Peyer's patch (tissue), 4 donors: ENCODE measurements at regions not wholly inside any gene's neighbourhood (a gene's known extent, or its start where the extent isn't known, plus 50 kb on each side); places are given as distances from the start of the nearest gene placed in this dataset.

Experiments used
- DNase-seq, 3 donors: peaks; one replicate each; pipeline ENCODE4 v3.0.0-alpha.2; 2017 to 2019
- H3K27ac ChIP-seq, 4 donors: fragments of 200-600 bp; sonication (generic); one replicate each; pipeline ENCODE4 v1.5.1; 2016 to 2019
- H3K27me3 ChIP-seq, 2 donors: fragments of 200-600 bp; sonication (generic); one replicate each; pipeline ENCODE4 v1.5.1; 2019
- H3K36me3 ChIP-seq, 3 donors: fragments of 200-600 bp; sonication (generic); one replicate each; pipeline ENCODE4 v1.5.1; 2016 to 2019
- H3K4me1 ChIP-seq, 4 donors: fragments of 200-600 bp; sonication (generic); one replicate each; pipeline ENCODE4 v1.5.1; 2016 to 2019
- H3K4me3 ChIP-seq, 4 donors: fragments of 200-600 bp; sonication (generic); 1 replicate in 3 of 4; 2 replicates in 1 of 4; pipeline ENCODE4 v1.5.1; 2016 to 2019; ENCODE audit warnings: mild to moderate bottlenecking in 1 of 4
- H3K9me3 ChIP-seq, 4 donors: fragments of 200-600 bp; sonication (generic); one replicate each; pipeline ENCODE4 v1.5.1; 2016 to 2019; ENCODE audit warnings: mild to moderate bottlenecking in 1 of 4
- CTCF ChIP-seq, 6 experiments: fragments of 450-650 bp in 4 of 6; fragments of 200-600 bp in 2 of 6; sonication (generic) in 1 of 6; IDR thresholded peaks; one replicate each; pipeline ENCODE4 v1.5.1; 2017 to 2019; ENCODE audit warnings: antibody characterized with exemption in 6 of 6, mild to moderate bottlenecking in 3 of 6, moderate library complexity in 1 of 6
- POLR2A ChIP-seq, 2 donors: fragments of 450-650 bp; IDR thresholded peaks; one replicate each; pipeline ENCODE4 v1.5.1; 2017; ENCODE audit warnings: antibody characterized with exemption in 2 of 2, mild to moderate bottlenecking in 2 of 2, moderate library complexity in 2 of 2

DNA sequence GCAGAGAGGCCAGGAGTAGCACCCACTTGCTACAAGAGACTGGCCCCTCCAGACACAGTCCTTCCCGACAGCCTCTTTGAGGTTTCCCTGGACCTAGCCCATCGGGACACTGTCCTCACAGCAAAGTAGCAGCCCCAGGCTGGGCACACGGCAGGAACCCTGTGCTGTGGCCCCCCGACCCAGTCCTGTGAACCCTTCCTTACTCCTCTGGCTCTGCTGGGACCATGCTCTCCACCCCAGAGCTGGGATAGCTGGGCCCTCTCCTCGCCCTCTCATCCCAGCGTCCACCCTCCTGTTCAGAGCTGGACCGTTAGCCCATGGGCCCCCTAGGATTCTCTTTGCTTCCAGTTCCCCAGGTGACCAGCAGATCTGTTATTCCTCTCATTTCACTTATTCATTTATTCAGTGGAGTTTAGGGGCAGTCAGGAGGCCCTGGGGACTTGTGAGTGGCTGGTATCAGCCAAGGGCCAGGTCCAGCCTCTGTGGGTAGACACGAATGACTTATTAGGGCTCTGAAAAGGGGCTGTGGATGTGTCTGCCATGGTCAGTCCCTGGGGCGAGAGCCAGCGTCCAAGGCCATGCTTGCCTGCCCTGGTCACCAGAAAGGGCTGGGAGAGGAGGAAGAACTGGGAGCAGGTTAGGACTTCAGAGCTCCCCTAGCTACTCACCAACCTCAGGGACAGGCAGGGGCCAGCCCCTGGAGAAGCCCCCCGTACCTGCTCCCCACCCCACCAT lies 117.6 kb upstream of the RUNX3 start:
- no peaks in the 10 kb centered on the region for H3K4me1 ChIP-seq
- TF ChIP-seq POLR2A (IDR thresholded peaks at IDR 0.05) (no peak), CTCF (IDR thresholded peaks at IDR 0.05) (no peak)
- no peaks in the 10 kb centered on the region for H3K9me3 ChIP-seq
- H3K4me3 ChIP-seq: no peak overlapping the region
- H3K27me3 ChIP-seq: no peaks in the 10 kb centered on the region
- no peak for DNase-seq
- no peak overlapping the region for H3K27ac ChIP-seq
- H3K36me3 ChIP-seq: no peaks in the 10 kb centered on the region

DNA sequence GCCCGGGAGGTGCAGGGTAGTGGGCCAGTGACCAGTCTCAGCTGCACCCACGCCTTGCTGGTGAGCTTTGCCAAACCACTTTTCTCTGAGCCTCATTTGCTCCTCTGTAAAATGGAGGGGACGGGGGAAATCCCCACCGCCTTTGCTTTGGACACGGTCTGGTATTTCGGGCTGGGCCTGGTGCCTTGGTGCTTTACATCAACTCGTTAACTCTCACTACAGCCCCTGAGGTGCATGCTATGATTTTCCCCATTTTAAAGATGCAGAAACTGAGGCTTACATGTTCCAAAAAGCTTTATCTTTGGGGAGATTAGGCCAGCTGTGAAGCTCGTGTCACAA lies 116.1 kb upstream of the RUNX3 start:
- Histone ChIP-seq H3K9me3 (no peaks in the 10 kb centered on the region), H3K4me1 (no peaks in the 10 kb centered on the region), H3K27me3 (no peaks in the 10 kb centered on the region), H3K4me3 (no peak overlapping the region), H3K36me3 (no peaks in the 10 kb centered on the region), H3K27ac (no peak overlapping the region)
- DNase-seq: peak in 1 of 3 donors; percentile 26
- TF ChIP-seq CTCF (IDR thresholded peaks at IDR 0.05) (no peak), POLR2A (IDR thresholded peaks at IDR 0.05) (no peak)

DNA sequence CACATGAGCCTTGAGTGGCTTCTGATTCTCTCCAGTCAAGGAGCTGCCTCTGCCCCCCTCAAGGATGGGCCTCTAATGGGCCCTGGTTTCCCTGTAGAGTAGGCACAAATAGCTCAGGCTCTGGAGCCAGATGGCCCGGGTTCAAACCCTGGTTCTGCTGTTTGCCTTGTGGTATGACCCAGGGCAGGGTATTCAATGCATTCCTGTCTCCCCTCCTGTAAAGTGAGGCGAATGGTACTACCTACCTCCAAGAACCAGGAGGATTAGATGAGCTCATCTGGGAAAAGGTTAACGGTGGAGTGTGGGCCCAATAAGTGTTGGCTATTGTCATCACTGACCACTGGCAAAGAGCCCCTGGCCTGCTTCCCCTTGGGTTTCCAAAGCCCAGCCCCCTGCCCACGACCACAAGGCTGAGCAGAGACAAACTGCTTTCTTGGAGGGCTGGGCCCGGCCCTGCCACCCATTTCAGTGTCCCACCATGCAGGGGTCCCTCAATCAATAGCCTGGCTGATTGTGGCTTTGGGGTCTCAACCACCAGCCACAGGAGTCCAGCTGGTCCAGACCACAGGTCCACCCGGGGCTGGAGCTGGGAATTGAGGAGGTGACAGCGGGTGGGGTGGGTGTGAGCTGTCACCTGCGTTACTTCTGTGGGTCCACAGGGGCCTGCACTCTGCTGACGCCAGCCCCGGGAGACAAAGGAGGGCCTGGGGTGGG lies 115.6 kb upstream of the RUNX3 start:
- no peaks in the 10 kb centered on the region for H3K36me3 ChIP-seq
- DNase-seq: no peak

DNA sequence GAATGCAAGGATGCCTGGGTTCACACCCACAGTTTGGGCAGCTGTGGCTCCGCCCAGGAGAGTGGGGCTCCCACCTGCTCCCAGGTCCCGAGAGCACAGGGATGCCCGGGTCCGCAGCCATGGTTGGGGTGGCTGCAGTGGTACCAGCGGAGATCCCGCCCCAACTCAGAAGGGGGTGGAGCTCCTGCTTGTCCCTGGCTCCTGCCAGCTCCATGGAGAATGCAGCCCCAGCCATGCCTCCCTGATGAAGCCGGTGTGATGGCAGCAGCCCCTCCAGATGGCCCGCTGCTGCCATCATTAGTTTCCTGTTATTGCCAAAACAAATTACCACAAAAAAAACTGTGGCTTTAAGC lies 113.1 kb upstream of the RUNX3 start:
- Histone ChIP-seq H3K27me3 (no peaks in the 10 kb centered on the region), H3K9me3 (no peaks in the 10 kb centered on the region), H3K27ac (no peak overlapping the region), H3K36me3 (no peaks in the 10 kb centered on the region), H3K4me1 (no peaks in the 10 kb centered on the region), H3K4me3 (no peak overlapping the region)
- no peak for DNase-seq
- TF ChIP-seq POLR2A (IDR thresholded peaks at IDR 0.05): no peak
- TF ChIP-seq CTCF (IDR thresholded peaks at IDR 0.05): no peak

More for the DNA sequence above, 115.6 kb upstream of the RUNX3 start:
- Histone ChIP-seq H3K27me3 (no peaks in the 10 kb centered on the region), H3K4me1 (no peaks in the 10 kb centered on the region), H3K9me3 (no peaks in the 10 kb centered on the region), H3K4me3 (no peak overlapping the region), H3K27ac (no peak overlapping the region)
- TF ChIP-seq POLR2A (IDR thresholded peaks at IDR 0.05): no peak
- no peak for TF ChIP-seq CTCF (IDR thresholded peaks at IDR 0.05)

DNA sequence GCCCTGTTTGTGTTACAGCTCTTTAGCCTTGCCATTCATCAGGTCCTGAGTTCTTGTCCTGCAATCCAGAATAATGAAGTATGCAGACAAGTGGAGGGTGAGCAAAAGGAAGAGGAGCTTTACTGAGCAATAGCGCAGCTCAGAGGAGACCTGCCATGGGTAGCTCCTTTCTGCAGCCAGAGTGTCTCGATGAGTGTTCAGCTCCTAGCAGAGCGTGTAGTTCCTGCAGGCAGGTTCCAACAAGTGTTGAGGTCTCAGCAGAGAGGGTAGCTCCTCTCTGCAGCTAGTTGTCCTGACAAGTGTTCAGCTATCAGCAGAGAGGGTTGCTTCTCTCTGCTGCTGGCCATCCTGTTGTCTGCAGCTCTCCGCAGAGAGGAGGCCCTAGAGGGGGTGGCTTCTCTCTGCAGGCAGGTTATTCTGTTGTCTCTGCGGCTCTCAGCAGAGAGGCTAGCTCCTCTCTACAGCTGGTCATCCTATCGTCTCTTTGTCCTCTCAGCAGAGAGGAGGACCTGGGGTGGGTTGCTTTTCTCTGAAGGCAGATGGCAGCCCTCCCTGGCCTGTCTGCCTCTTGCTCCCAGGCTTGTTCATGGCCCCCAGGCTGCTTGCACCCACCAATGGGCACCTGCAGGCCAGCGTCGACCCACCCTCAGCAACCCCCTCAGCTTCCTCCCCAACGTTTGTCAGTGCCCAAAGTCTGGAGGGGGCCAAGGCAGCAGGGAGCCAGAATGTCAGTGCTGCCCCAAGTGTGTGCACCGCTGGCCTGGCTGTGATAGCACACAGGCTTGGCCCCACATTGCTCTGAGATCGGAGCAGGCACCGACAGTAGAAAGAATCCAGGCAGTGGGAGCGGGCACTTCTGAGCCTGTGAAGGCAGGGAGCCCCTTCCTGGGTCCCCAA lies 112.5 kb upstream of the RUNX3 start:
- no peak for DNase-seq
- no peak overlapping the region for H3K27ac ChIP-seq
- H3K4me1 ChIP-seq: no peaks in the 10 kb centered on the region
- no peaks in the 10 kb centered on the region for H3K9me3 ChIP-seq
- H3K27me3 ChIP-seq: no peaks in the 10 kb centered on the region
- no peak overlapping the region for H3K4me3 ChIP-seq
- TF ChIP-seq POLR2A (IDR thresholded peaks at IDR 0.05) (no peak), CTCF (IDR thresholded peaks at IDR 0.05) (no peak)
- no peaks in the 10 kb centered on the region for H3K36me3 ChIP-seq
